ENCODE measurements at regions not wholly inside any gene's neighbourhood (a gene's known extent, or its start where the extent isn't known, plus 50 kb on each side); places are given as distances from the start of the nearest gene placed in this dataset.

GRCh38 chrX:79080141-79080540 lies 64.3 kb upstream of the GPR174 start:
- no peaks in the 10 kb centered on the region for H3K4me1 ChIP-seq (ENCODE audit: insufficient read depth, low read length)
- H3F3A ChIP-seq (ENCODE audit: low read length, unreplicated experiment), result no peaks in the 10 kb centered on the region
- H3K9ac ChIP-seq (ENCODE audit: low read length), result no peak overlapping the region
- DNase-seq (no peak), ATAC-seq (no peak)
- H3K36me3 ChIP-seq (ENCODE audit: low read depth, low read length), result no peaks in the 10 kb centered on the region
- TF ChIP-seq EZH2 (IDR thresholded peaks at IDR 0.05; ENCODE audit: low read length, unreplicated experiment), result no peak
- no peak for TF ChIP-seq CTCF (conservative IDR thresholded peaks at IDR 0.05; ENCODE audit: low read depth, low read length)
- TF ChIP-seq EZH2phosphoT487 (IDR thresholded peaks at IDR 0.05; ENCODE audit: borderline replicate concordance, low read length), result no peak
- H2AFZ ChIP-seq (ENCODE audit: low read length), result no peak overlapping the region
- CTCF ChIA-PET, result no interaction called here
- BruUV-seq (replicated peaks), result no TSS peak
- intact Hi-C loops (cut with micrococcal nuclease), result loop anchor here (5.0 kb wide), 1 partner anchor 193 kb away; no protein-coding TSS in a partner anchor
- no peaks in the 10 kb centered on the region for H3K9me2 ChIP-seq (replicated peaks; ENCODE audit: low read length)
- H4K20me1 ChIP-seq (ENCODE audit: low read length), result no peaks in the 10 kb centered on the region
- no peaks in the 10 kb centered on the region for H3K79me2 ChIP-seq (ENCODE audit: low read length)
- POLR2A ChIA-PET (ENCODE audit: unreplicated experiment), result no interaction called here
- no peaks in the 10 kb centered on the region; the same call in 1 of the 2 replicates for H3K27me3 ChIP-seq (ENCODE audit: low read length)
- no peaks in the 10 kb centered on the region for H3K9me3 ChIP-seq (ENCODE audit: low read length)
- no peak overlapping the region for H3K4me3 ChIP-seq (ENCODE audit: low read length)
- no peak overlapping the region for H3K27ac ChIP-seq (ENCODE audit: low read length)
- H3K4me2 ChIP-seq (ENCODE audit: low read length), result no peak overlapping the region

- Histone ChIP-seq H2AFZ (ENCODE audit: low read length) (peak overlapping the region; percentile 24; the same call in 1 of the 2 replicates), H3K9me3 (ENCODE audit: low read length) (no peaks in the 10 kb centered on the region), H3K9me2 (replicated peaks; ENCODE audit: low read length) (no peaks in the 10 kb centered on the region), H4K20me1 (ENCODE audit: low read length) (no peaks in the 10 kb centered on the region), H3F3A (ENCODE audit: low read length, unreplicated experiment) (no peaks in the 10 kb centered on the region), H3K4me2 (ENCODE audit: low read length) (peak overlapping the region; percentile 32; the same call in 1 of the 2 replicates), H3K79me2 (ENCODE audit: low read length) (no peaks in the 10 kb centered on the region), H3K9ac (ENCODE audit: low read length) (no peak overlapping the region), H3K27me3 (ENCODE audit: low read length) (no peaks in the 10 kb centered on the region; the same call in 1 of the 2 replicates), H3K36me3 (ENCODE audit: low read depth, low read length) (no peaks in the 10 kb centered on the region), H3K4me3 (ENCODE audit: low read length) (no peak overlapping the region), H3K4me1 (ENCODE audit: insufficient read depth, low read length) (no peaks in the 10 kb centered on the region), H3K27ac (ENCODE audit: low read length) (no peak overlapping the region)
- POLR2A ChIA-PET (ENCODE audit: unreplicated experiment), result no interaction called here
- CTCF ChIA-PET, result no interaction called here
- DNase-seq, result peak; percentile 64
- no peak for TF ChIP-seq EZH2phosphoT487 (IDR thresholded peaks at IDR 0.05; ENCODE audit: borderline replicate concordance, low read length)
- TF ChIP-seq CTCF (conservative IDR thresholded peaks at IDR 0.05; ENCODE audit: low read depth, low read length), result peak; percentile 71
- intact Hi-C loops (cut with micrococcal nuclease), result loop anchor here (1.0 to 5.0 kb wide), 2 partner anchors 195 to 527 kb away; no protein-coding TSS in a partner anchor
- peak; percentile 60 for ATAC-seq
- BruUV-seq (replicated peaks), result no TSS peak
Observed at GRCh38 chrX:79081895-79082512, 62.5 kb upstream of the GPR174 start.

- H3K9ac ChIP-seq (ENCODE audit: low read length), result no peak overlapping the region
- H3K9me2 ChIP-seq (replicated peaks; ENCODE audit: low read length), result no peaks in the 10 kb centered on the region
- no peak overlapping the region for H3K4me2 ChIP-seq (ENCODE audit: low read length)
- no peaks in the 10 kb centered on the region for H3K79me2 ChIP-seq (ENCODE audit: low read length)
- no peaks in the 10 kb centered on the region for H3K4me1 ChIP-seq (ENCODE audit: insufficient read depth, low read length)
- ChIA-PET POLR2A (ENCODE audit: unreplicated experiment) (no interaction called here), CTCF (no interaction called here)
- no peaks in the 10 kb centered on the region for H3K9me3 ChIP-seq (ENCODE audit: low read length)
- no peak overlapping the region for H2AFZ ChIP-seq (ENCODE audit: low read length)
- H3K27ac ChIP-seq (ENCODE audit: low read length), result no peak overlapping the region
- no TSS peak for BruUV-seq (replicated peaks)
- no peak for DNase-seq
- intact Hi-C loops (cut with micrococcal nuclease), result loop anchor here (1.0 to 5.0 kb wide), 2 partner anchors 196 to 528 kb away; no protein-coding TSS in a partner anchor
- H3K36me3 ChIP-seq (ENCODE audit: low read depth, low read length), result no peaks in the 10 kb centered on the region
- H3K4me3 ChIP-seq (ENCODE audit: low read length), result no peak overlapping the region
- no peaks in the 10 kb centered on the region for H3F3A ChIP-seq (ENCODE audit: low read length, unreplicated experiment)
- no peaks in the 10 kb centered on the region for H4K20me1 ChIP-seq (ENCODE audit: low read length)
- no peak for TF ChIP-seq EZH2 (IDR thresholded peaks at IDR 0.05; ENCODE audit: low read length, unreplicated experiment)
- no peak for TF ChIP-seq CTCF (conservative IDR thresholded peaks at IDR 0.05; ENCODE audit: low read depth, low read length)
- TF ChIP-seq EZH2phosphoT487 (IDR thresholded peaks at IDR 0.05; ENCODE audit: borderline replicate concordance, low read length), result no peak
- ATAC-seq, result no peak
- H3K27me3 ChIP-seq (ENCODE audit: low read length), result no peaks in the 10 kb centered on the region; the same call in 1 of the 2 replicates
Observed at GRCh38 chrX:79082899-79083298, 61.6 kb upstream of the GPR174 start.

Data from PC-3 (cell line).